ENCODE measurements at regions not wholly inside any gene's neighbourhood (a gene's known extent, or its start where the extent isn't known, plus 50 kb on each side); places are given as distances from the start of the nearest gene placed in this dataset.
"Not testable (repeated sequence)": the region's sequence is repeated elsewhere in the genome, so short reads cannot be mapped to it uniquely, and the experiment has no call there.

GRCh38 chr21:15627011-15627410 lies 102.8 kb upstream of the USP25 start:
- DNase-seq (ENCODE audit: low read depth) = no peak
- TF ChIP-seq CTCF (conservative IDR thresholded peaks at IDR 0.05; ENCODE audit: low read depth, low read length) = no peak
- H3K4me3 ChIP-seq (ENCODE audit: low read length) = no peak overlapping the region

- no peak overlapping the region for H3K4me3 ChIP-seq (ENCODE audit: low read length)
- TF ChIP-seq CTCF (conservative IDR thresholded peaks at IDR 0.05; ENCODE audit: low read depth, low read length) = no peak
- DNase-seq (ENCODE audit: low read depth) = no peak
Observed at GRCh38 chr21:15627823-15628222, 102.0 kb upstream of the USP25 start.

GRCh38 chr21:15631342-15631741 lies 98.4 kb upstream of the USP25 start:
- TF ChIP-seq CTCF (conservative IDR thresholded peaks at IDR 0.05; ENCODE audit: low read depth, low read length) = no peak
- peak; percentile 35 for DNase-seq (ENCODE audit: low read depth)
- H3K4me3 ChIP-seq (ENCODE audit: low read length) = no peak overlapping the region

- not testable (repeated sequence) for DNase-seq (ENCODE audit: low read depth); H3K4me3 ChIP-seq (ENCODE audit: low read length)
Observed at GRCh38 chr21:15634541-15634940, 95.2 kb upstream of the USP25 start.

GRCh38 chr21:15638856-15639549 lies 90.8 kb upstream of the USP25 start:
- no peak for TF ChIP-seq CTCF (conservative IDR thresholded peaks at IDR 0.05; ENCODE audit: low read depth, low read length)
- H3K4me3 ChIP-seq (ENCODE audit: low read length) = no peak overlapping the region
- peak; percentile 66 for DNase-seq (ENCODE audit: low read depth)

GRCh38 chr21:15640113-15640512 lies 89.7 kb upstream of the USP25 start:
- not testable (repeated sequence) for H3K4me3 ChIP-seq (ENCODE audit: low read length); DNase-seq (ENCODE audit: low read depth)

- no peak for TF ChIP-seq CTCF (conservative IDR thresholded peaks at IDR 0.05; ENCODE audit: low read depth, low read length)
- DNase-seq (ENCODE audit: low read depth) = no peak
- no peak overlapping the region for H3K4me3 ChIP-seq (ENCODE audit: low read length)
Observed at GRCh38 chr21:15644489-15644888, 85.3 kb upstream of the USP25 start.

- DNase-seq (ENCODE audit: low read depth) = no peak
- TF ChIP-seq CTCF (conservative IDR thresholded peaks at IDR 0.05; ENCODE audit: low read depth, low read length) = no peak
- no peak overlapping the region for H3K4me3 ChIP-seq (ENCODE audit: low read length)
Observed at GRCh38 chr21:15645830-15646229, 84.0 kb upstream of the USP25 start.

All from retinal pigment epithelial cell (primary cell).